A549 (cell line): ENCODE measurements at regions not wholly inside any gene's neighbourhood (a gene's known extent, or its start where the extent isn't known, plus 50 kb on each side); places are given as distances from the start of the nearest gene placed in this dataset.

ENCODE experiments used
- ATAC-seq, 2 experiments: fragments of 200-7000 bp in 1 of 2; fragments of >200 bp in 1 of 2; cut with Nextera tagmentation in 1 of 2; cut with Tn5 transposase in 1 of 2; 3 replicates each; pipeline versions ENCODE4 v1.8.0 to v1.9.1; 2018 to 2020; ENCODE audit warnings: mild to moderate bottlenecking in 1 of 2, moderate library complexity in 1 of 2
- CTCF ChIA-PET: fragments of 300-600 bp; sonication (Branson Sonifier 250); formaldehyde crosslinking; extraction: SDS; loops from one replicate; lab custom pipeline; 2021; ENCODE audit warnings: antibody characterized with exemption, inconsistent platforms; lab: Yijun Ruan, JAX
- POLR2A ChIA-PET: fragments of 350-600 bp; formaldehyde crosslinking; extraction: SDS; loops from one replicate; lab custom pipeline; 2021; ENCODE audit warnings: antibody characterized with exemption, inconsistent platforms; lab: Yijun Ruan, JAX
- DNase-seq, 2 experiments: peaks; one replicate each; pipeline versions ENCODE4 v3.0.0 to v3.0.0-alpha.2; 2011 to 2016; ENCODE audit warnings: low read depth in 1 of 2, low spot score in 1 of 2
- FAIRE-seq: peaks from 2 replicates; lab custom pipeline; 2011; peaks lifted over from hg19 to GRCh38; lab: Jason Lieb, UNC
- H3K27ac ChIP-seq, 2 experiments: fragments of >200 bp; sonication (Bioruptor Twin); formaldehyde crosslinking; 3 replicates each; pipeline ENCODE4 v1.5.1; 2016 to 2017
- H3K4me1 ChIP-seq: fragments of >200 bp; sonication (Bioruptor Twin); formaldehyde crosslinking; 3 replicates; pipeline ENCODE4 v1.6.1; 2016
- H3K4me2 ChIP-seq: fragments of >200 bp; sonication (Bioruptor Twin); formaldehyde crosslinking; 3 replicates; pipeline ENCODE4 v1.6.1; 2016
- H3K4me3 ChIP-seq: fragments of >200 bp; sonication (Bioruptor Twin); formaldehyde crosslinking; 3 replicates; pipeline ENCODE4 v1.5.1; 2016
- H3K9me3 ChIP-seq: fragments of >200 bp; sonication (Bioruptor Twin); formaldehyde crosslinking; 3 replicates; pipeline ENCODE4 v1.6.1; 2016
- BHLHE40 ChIP-seq: IDR thresholded peaks from 2 replicates; pipeline ENCODE4 v1.6.1; 2012; ENCODE audit warnings: low read depth, low read length, inconsistent platforms
- CBX2 ChIP-seq: fragments of 200-600 bp; sonication (generic); IDR thresholded peaks from 2 replicates; pipeline ENCODE4 v1.6.1; 2016; ENCODE audit warnings: low read depth, mild to moderate bottlenecking, borderline replicate concordance
- CBX8 ChIP-seq: fragments of 200-600 bp; sonication (generic); IDR thresholded peaks from 2 replicates; pipeline ENCODE4 v1.6.1; 2016
- CEBPB ChIP-seq, 2 experiments: fragments of >200 bp in 1 of 2; sonication (Bioruptor Twin) in 1 of 2; formaldehyde crosslinking in 1 of 2; IDR thresholded peaks; 2 replicates each; pipeline ENCODE4 v1.6.1; 2012 to 2016
- CHD2 ChIP-seq: fragments of 150-350 bp; IDR thresholded peaks from 2 replicates; pipeline ENCODE4 v1.6.1; 2014; ENCODE audit warnings: low read length; ENCODE audit not compliant: partially characterized antibody
- EHMT2 ChIP-seq: fragments of 200-600 bp; sonication (generic); IDR thresholded peaks from 2 replicates; pipeline ENCODE4 v1.6.1; 2016; ENCODE audit warnings: antibody characterized with exemption, low read depth, mild to moderate bottlenecking, moderate library complexity
- ELK1 ChIP-seq: fragments of 150-350 bp; IDR thresholded peaks from 2 replicates; pipeline ENCODE4 v1.6.1; 2014; ENCODE audit warnings: low read depth, mild to moderate bottlenecking, low read length
- EP300 ChIP-seq, 2 experiments: fragments of >200 bp; sonication (Bioruptor Twin); formaldehyde crosslinking; IDR thresholded peaks; 2 replicates in 1 of 2; 3 replicates in 1 of 2; pipeline ENCODE4 v1.6.1; 2016 to 2017
- ESRRA ChIP-seq: fragments of 150-350 bp; IDR thresholded peaks from 2 replicates; pipeline ENCODE4 v1.6.1; 2014; ENCODE audit warnings: mild to moderate bottlenecking, low read length, borderline replicate concordance
- FOXS1 ChIP-seq: fragments of 250-450 bp; sonication (Bioruptor Pico); IDR thresholded peaks from 2 replicates; pipeline ENCODE4 v1.5.0; 2020; ENCODE audit warnings: mild to moderate bottlenecking, moderate library complexity
- HMGXB4 ChIP-seq: fragments of 250-450 bp; sonication (Bioruptor Pico); IDR thresholded peaks from 2 replicates; pipeline ENCODE4 v1.5.0; 2021; ENCODE audit warnings: mild to moderate bottlenecking, moderate library complexity, borderline replicate concordance
- JUNB ChIP-seq: fragments of >200 bp; sonication (Bioruptor Twin); formaldehyde crosslinking; IDR thresholded peaks from 2 replicates; pipeline ENCODE4 v1.6.1; 2016
- MAFK ChIP-seq: fragments of 450-650 bp; IDR thresholded peaks from 2 replicates; pipeline ENCODE4 v1.6.1; 2014; ENCODE audit not compliant: partially characterized antibody
- NFE2L2 ChIP-seq: fragments of 150-350 bp; conservative IDR thresholded peaks from 2 replicates; pipeline ENCODE4 v1.6.1; 2014; ENCODE audit warnings: low read length
- NPAS2 ChIP-seq: fragments of 250-450 bp; sonication (Bioruptor Pico); IDR thresholded peaks from 2 replicates; pipeline ENCODE4 v1.8.0; 2022; ENCODE audit warnings: mild to moderate bottlenecking, moderate library complexity, borderline replicate concordance
- NR3C1 ChIP-seq: fragments of >200 bp; sonication (Bioruptor Twin); formaldehyde crosslinking; IDR thresholded peaks from 3 replicates; pipeline ENCODE4 v1.6.1; 2017
- POLR2AphosphoS2 ChIP-seq: conservative IDR thresholded peaks from 2 replicates; pipeline ENCODE4 v1.6.1; 2012; ENCODE audit warnings: low read length, improper control_type of control experiment, inconsistent platforms
- SMC3 ChIP-seq: fragments of >200 bp; sonication (Bioruptor Twin); formaldehyde crosslinking; IDR thresholded peaks from 3 replicates; pipeline ENCODE4 v1.6.1; 2018; ENCODE audit warnings: inconsistent platforms
- TFCP2L1 ChIP-seq: fragments of 250-450 bp; sonication (Bioruptor Pico); IDR thresholded peaks from 2 replicates; pipeline ENCODE4 v1.5.0; 2021; ENCODE audit warnings: mild to moderate bottlenecking
- TP53 ChIP-seq: fragments of 250-450 bp; sonication (Bioruptor Pico); IDR thresholded peaks from 2 replicates; pipeline ENCODE4 v1.5.0; 2021; ENCODE audit warnings: mild to moderate bottlenecking, moderate library complexity
- ZSCAN20 ChIP-seq: fragments of 250-450 bp; sonication (Bioruptor Pico); IDR thresholded peaks from 2 replicates; pipeline ENCODE4 v1.8.0; 2022; ENCODE audit warnings: mild to moderate bottlenecking, moderate library complexity
- WGBS: methylation state at CpG from one replicate; pipeline ENCODE4 v1.1.6; 2017; ENCODE audit errors: missing lambda C conversion rate; 5-methylcytosine and 5-hydroxymethylcytosine counted together
- TF ChIP-seq, protein P1 (sequence below): fragments of >200 bp; sonication (Bioruptor Twin); formaldehyde crosslinking; IDR thresholded peaks from 3 replicates; pipeline ENCODE4 v1.6.1; 2016
- TF ChIP-seq, protein P2 (sequence below): fragments of 450-650 bp; IDR thresholded peaks from 2 replicates; pipeline ENCODE4 v1.6.1; 2014; ENCODE audit warnings: antibody characterized with exemption

- POLR2A ChIA-PET: no interaction called here
- DNase-seq (no peak), ATAC-seq (no peak), FAIRE-seq (no peak)
- TF ChIP-seq NPAS2 (CRISPR knock-in tag): no peak
- TF ChIP-seq EHMT2: no peak
- TF ChIP-seq FOXS1 (CRISPR knock-in tag): no peak
- no peak for TF ChIP-seq ESRRA
- TF ChIP-seq CBX2: no peak
- TF ChIP-seq CHD2: no peak
- TF ChIP-seq ZSCAN20: no peak
- no peak for TF ChIP-seq TP53 (CRISPR knock-in tag)
- no peak for TF ChIP-seq EP300 (IDR thresholded peaks at IDR 0.05)
- no peak for TF ChIP-seq BHLHE40
- Histone ChIP-seq H3K4me2 (no peak overlapping the region), H3K9me3 (no peaks in the 10 kb centered on the region), H3K4me3 (no peak overlapping the region), H3K4me1 (no peaks in the 10 kb centered on the region), H3K27ac (no peak overlapping the region)
- 36% methylated on average over 2 of the region's 2 CpGs for WGBS
- CTCF ChIA-PET: no interaction called here
Observed at GRCh38 chr4:64737026-64737853, 328.0 kb upstream of the TECRL start.

DNA sequence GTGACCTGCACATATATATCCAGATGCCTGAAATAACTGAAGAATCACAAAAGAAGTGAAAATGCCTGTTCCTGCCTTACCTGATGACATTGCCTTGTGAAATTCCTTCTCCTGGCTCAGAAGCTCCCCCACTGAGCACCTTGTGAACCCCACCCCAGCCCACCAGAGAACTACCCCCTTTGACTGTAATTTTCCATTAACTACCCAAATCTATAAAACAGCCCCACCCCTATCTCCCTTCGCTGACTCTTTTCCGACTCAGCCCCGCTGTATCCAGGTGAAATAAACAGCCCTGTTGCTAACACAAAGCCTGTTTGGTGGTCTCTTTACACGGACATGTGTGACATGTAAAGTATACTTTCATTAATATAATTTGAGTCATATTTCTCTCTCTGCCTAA, 320.3 kb upstream of the TECRL start:
- TF ChIP-seq CEBPB (IDR thresholded peaks at IDR 0.05): no peak
- TF ChIP-seq ELK1: no peak
- TF ChIP-seq, protein P1, sequence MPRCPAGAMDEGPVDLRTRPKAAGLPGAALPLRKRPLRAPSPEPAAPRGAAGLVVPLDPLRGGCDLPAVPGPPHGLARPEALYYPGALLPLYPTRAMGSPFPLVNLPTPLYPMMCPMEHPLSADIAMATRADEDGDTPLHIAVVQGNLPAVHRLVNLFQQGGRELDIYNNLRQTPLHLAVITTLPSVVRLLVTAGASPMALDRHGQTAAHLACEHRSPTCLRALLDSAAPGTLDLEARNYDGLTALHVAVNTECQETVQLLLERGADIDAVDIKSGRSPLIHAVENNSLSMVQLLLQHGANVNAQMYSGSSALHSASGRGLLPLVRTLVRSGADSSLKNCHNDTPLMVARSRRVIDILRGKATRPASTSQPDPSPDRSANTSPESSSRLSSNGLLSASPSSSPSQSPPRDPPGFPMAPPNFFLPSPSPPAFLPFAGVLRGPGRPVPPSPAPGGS: no peak
- no peak for TF ChIP-seq HMGXB4 (CRISPR knock-in tag)
- TF ChIP-seq, all 56 proteins: peak for 0

GRCh38 chr4:64727960-64728359, 318.7 kb upstream of the TECRL start:
- Histone ChIP-seq H3K9me3 (no peaks in the 10 kb centered on the region), H3K4me3 (no peak overlapping the region), H3K27ac (no peak overlapping the region), H3K4me1 (no peaks in the 10 kb centered on the region), H3K4me2 (no peak overlapping the region)
- DNase-seq: no peak
- no peak for ATAC-seq
- CTCF ChIA-PET: no interaction called here
- FAIRE-seq: no peak
- POLR2A ChIA-PET: no interaction called here
- 20% methylated on average over 2 of the region's 2 CpGs for WGBS
- TF ChIP-seq, protein P2, sequence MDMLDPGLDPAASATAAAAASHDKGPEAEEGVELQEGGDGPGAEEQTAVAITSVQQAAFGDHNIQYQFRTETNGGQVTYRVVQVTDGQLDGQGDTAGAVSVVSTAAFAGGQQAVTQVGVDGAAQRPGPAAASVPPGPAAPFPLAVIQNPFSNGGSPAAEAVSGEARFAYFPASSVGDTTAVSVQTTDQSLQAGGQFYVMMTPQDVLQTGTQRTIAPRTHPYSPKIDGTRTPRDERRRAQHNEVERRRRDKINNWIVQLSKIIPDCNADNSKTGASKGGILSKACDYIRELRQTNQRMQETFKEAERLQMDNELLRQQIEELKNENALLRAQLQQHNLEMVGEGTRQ: no peak
- TF ChIP-seq JUNB: no peak
- no peak for TF ChIP-seq NR3C1
- TF ChIP-seq FOXS1 (CRISPR knock-in tag): no peak
- TF ChIP-seq NFE2L2: no peak
- no peak for TF ChIP-seq CEBPB (IDR thresholded peaks at IDR 0.05)
- no peak for TF ChIP-seq SMC3
- TF ChIP-seq, protein P1: no peak
- no peak for TF ChIP-seq BHLHE40
- TF ChIP-seq TFCP2L1 (CRISPR knock-in tag): no peak
- TF ChIP-seq ELK1: no peak
- TF ChIP-seq CBX8: no peak
- TF ChIP-seq MAFK: no peak
- TF ChIP-seq POLR2AphosphoS2: no peak

More for the DNA sequence above, 320.3 kb upstream of the TECRL start:
- Histone ChIP-seq H3K27ac (no peak overlapping the region), H3K4me1 (no peaks in the 10 kb centered on the region), H3K9me3 (no peaks in the 10 kb centered on the region), H3K4me2 (no peak overlapping the region), H3K4me3 (no peak overlapping the region)
- no peak for FAIRE-seq
- ChIA-PET CTCF (no interaction called here), POLR2A (no interaction called here)
- no peak for ATAC-seq
- no peak for DNase-seq
- 15% methylated on average over 4 of the region's 4 CpGs for WGBS
